ENCODE measurements at regions not wholly inside any gene's neighbourhood (a gene's known extent, or its start where the extent isn't known, plus 50 kb on each side); places are given as distances from the start of the nearest gene placed in this dataset.

- H3K36me3 Mint-ChIP-seq, result no peaks in the 10 kb centered on the region
- ATAC-seq (no peak), DNase-seq (no peak)
- no peak overlapping the region for H3K4me3 ChIP-seq (ENCODE audit: low read length)
- H3K9me3 ChIP-seq (ENCODE audit: control insufficient read depth in 2 of 3, low read length in 3 of 3), result no peaks in the 10 kb centered on the region
- peaks cover 0 to 40% (median 15%) of the 10 kb centered on the region in 11 donors for H3K9me3 Mint-ChIP-seq
- no peak overlapping the region for H3K27ac Mint-ChIP-seq
- no peaks in the 10 kb centered on the region for H3K4me1 Mint-ChIP-seq
- H3K27me3 Mint-ChIP-seq, result peaks cover 33 to 74% (median 64%) of the 10 kb centered on the region in 5 donors
- POLR2A ChIA-PET, result no interaction called here
- H3K4me1 ChIP-seq (ENCODE audit: control insufficient read depth in 2 of 2, insufficient read depth in 2 of 2, low read length in 2 of 2), result no peaks in the 10 kb centered on the region
- CTCF ChIA-PET, result no interaction called here
- intact Hi-C loops (cut with micrococcal nuclease), result no loop called here
- no peak overlapping the region for H3K4me3 Mint-ChIP-seq
- H3K36me3 ChIP-seq (ENCODE audit: control insufficient read depth in 2 of 3, insufficient read depth in 3 of 3, low read length in 3 of 3), result no peaks in the 10 kb centered on the region
- H3K27me3 ChIP-seq (ENCODE audit: control insufficient read depth in 2 of 2, insufficient read depth in 2 of 2, low read length in 2 of 2), result no peaks in the 10 kb centered on the region
- no peak overlapping the region for H3K27ac ChIP-seq (ENCODE audit: low read depth, low read length)
Observed at GRCh38 chr9:93786204-93786603, 169.0 kb downstream of the BARX1 start.

- CTCF ChIA-PET, result no interaction called here
Observed at GRCh38 chr9:93776873-93777272, 178.3 kb downstream of the BARX1 start.

GRCh38 chr9:93776256-93776655 is 178.9 kb downstream of the BARX1 start:
- ATAC-seq, result no peak
- no peak for DNase-seq
- H3K9me3 Mint-ChIP-seq, result no peaks in the 10 kb centered on the region
- Histone ChIP-seq H3K27ac (ENCODE audit: low read depth, low read length) (no peak overlapping the region), H3K27me3 (ENCODE audit: control insufficient read depth in 2 of 2, insufficient read depth in 2 of 2, low read length in 2 of 2) (no peaks in the 10 kb centered on the region), H3K4me1 (ENCODE audit: control insufficient read depth in 2 of 2, insufficient read depth in 2 of 2, low read length in 2 of 2) (no peaks in the 10 kb centered on the region), H3K4me3 (ENCODE audit: low read length) (no peak overlapping the region), H3K36me3 (ENCODE audit: control insufficient read depth in 2 of 3, insufficient read depth in 3 of 3, low read length in 3 of 3) (no peaks in the 10 kb centered on the region), H3K9me3 (ENCODE audit: control insufficient read depth in 2 of 3, low read length in 3 of 3) (no peaks in the 10 kb centered on the region)
- H3K27ac Mint-ChIP-seq, result no peak overlapping the region
- ChIA-PET POLR2A (no interaction called here), CTCF (no interaction called here)
- H3K27me3 Mint-ChIP-seq, result peaks cover 0 to 9% (median 4%) of the 10 kb centered on the region in 5 donors
- intact Hi-C loops (cut with micrococcal nuclease), result no loop called here
- no peaks in the 10 kb centered on the region for H3K36me3 Mint-ChIP-seq
- no peak overlapping the region for H3K4me3 Mint-ChIP-seq
- H3K4me1 Mint-ChIP-seq, result peaks cover 0 to 1% (median 0%) of the 10 kb centered on the region in 7 donors

More at GRCh38 chr9:93776873-93777272, 178.3 kb downstream of the BARX1 start:
- no peaks in the 10 kb centered on the region for H3K9me3 ChIP-seq (ENCODE audit: control insufficient read depth in 2 of 3, low read length in 3 of 3)
- Mint-ChIP-seq H3K27me3 (peaks cover 0 to 14% (median 7%) of the 10 kb centered on the region in 5 donors), H3K4me3 (no peak overlapping the region), H3K4me1 (peaks cover 0 to 1% (median 0%) of the 10 kb centered on the region in 7 donors), H3K9me3 (no peaks in the 10 kb centered on the region), H3K27ac (no peak overlapping the region), H3K36me3 (no peaks in the 10 kb centered on the region)
- POLR2A ChIA-PET, result no interaction called here
- H3K4me3 ChIP-seq (ENCODE audit: low read length), result no peak overlapping the region
- ATAC-seq (no peak), DNase-seq (no peak)
- H3K36me3 ChIP-seq (ENCODE audit: control insufficient read depth in 2 of 3, insufficient read depth in 3 of 3, low read length in 3 of 3), result no peaks in the 10 kb centered on the region
- H3K4me1 ChIP-seq (ENCODE audit: control insufficient read depth in 2 of 2, insufficient read depth in 2 of 2, low read length in 2 of 2), result no peaks in the 10 kb centered on the region
- intact Hi-C loops (cut with micrococcal nuclease), result no loop called here
- no peak overlapping the region for H3K27ac ChIP-seq (ENCODE audit: low read depth, low read length)
- H3K27me3 ChIP-seq (ENCODE audit: control insufficient read depth in 2 of 2, insufficient read depth in 2 of 2, low read length in 2 of 2), result no peaks in the 10 kb centered on the region

GRCh38 chr9:93774331-93775102 is 180.6 kb downstream of the BARX1 start:
- Histone ChIP-seq H3K27me3 (ENCODE audit: control insufficient read depth in 2 of 2, insufficient read depth in 2 of 2, low read length in 2 of 2) (no peaks in the 10 kb centered on the region), H3K4me3 (ENCODE audit: low read length) (no peak overlapping the region), H3K36me3 (ENCODE audit: control insufficient read depth in 2 of 3, insufficient read depth in 3 of 3, low read length in 3 of 3) (no peaks in the 10 kb centered on the region), H3K9me3 (ENCODE audit: control insufficient read depth in 2 of 3, low read length in 3 of 3) (no peaks in the 10 kb centered on the region), H3K4me1 (ENCODE audit: control insufficient read depth in 2 of 2, insufficient read depth in 2 of 2, low read length in 2 of 2) (no peaks in the 10 kb centered on the region), H3K27ac (ENCODE audit: low read depth, low read length) (no peak overlapping the region)
- POLR2A ChIA-PET, result no interaction called here
- CTCF ChIA-PET, result no interaction called here
- no peak for DNase-seq
- peaks cover 0 to 9% (median 3%) of the 10 kb centered on the region in 11 donors for H3K9me3 Mint-ChIP-seq
- H3K27ac Mint-ChIP-seq, result no peak overlapping the region
- ATAC-seq, result no peak
- H3K4me1 Mint-ChIP-seq, result peaks cover 0 to 1% (median 0%) of the 10 kb centered on the region in 7 donors
- no peaks in the 10 kb centered on the region for H3K36me3 Mint-ChIP-seq
- peaks cover 0 to 9% (median 5%) of the 10 kb centered on the region in 5 donors for H3K27me3 Mint-ChIP-seq
- H3K4me3 Mint-ChIP-seq, result no peak overlapping the region
- intact Hi-C loops (cut with micrococcal nuclease), result no loop called here

- no peak overlapping the region for H3K4me3 ChIP-seq (ENCODE audit: low read length)
- Mint-ChIP-seq H3K27ac (no peak overlapping the region), H3K36me3 (no peaks in the 10 kb centered on the region), H3K4me1 (no peaks in the 10 kb centered on the region), H3K9me3 (peaks cover 0 to 34% (median 5%) of the 10 kb centered on the region in 11 donors), H3K27me3 (peaks cover 0 to 22% (median 7%) of the 10 kb centered on the region in 5 donors), H3K4me3 (no peak overlapping the region)
- no peak overlapping the region for H3K27ac ChIP-seq (ENCODE audit: low read depth, low read length)
- ATAC-seq, result no peak
- no peak for DNase-seq
- ChIA-PET CTCF (no interaction called here), POLR2A (no interaction called here)
- H3K27me3 ChIP-seq (ENCODE audit: control insufficient read depth in 2 of 2, insufficient read depth in 2 of 2, low read length in 2 of 2), result no peaks in the 10 kb centered on the region
- intact Hi-C loops (cut with micrococcal nuclease), result no loop called here
- H3K9me3 ChIP-seq (ENCODE audit: control insufficient read depth in 2 of 3, low read length in 3 of 3), result no peaks in the 10 kb centered on the region
- H3K36me3 ChIP-seq (ENCODE audit: control insufficient read depth in 2 of 3, insufficient read depth in 3 of 3, low read length in 3 of 3), result no peaks in the 10 kb centered on the region
- no peaks in the 10 kb centered on the region for H3K4me1 ChIP-seq (ENCODE audit: control insufficient read depth in 2 of 2, insufficient read depth in 2 of 2, low read length in 2 of 2)
Observed at GRCh38 chr9:93771276-93771675, 183.9 kb downstream of the BARX1 start.

GRCh38 chr9:93761822-93762221 is 185.4 kb downstream of the PHF2 start:
- ATAC-seq (no peak), DNase-seq (no peak)
- Mint-ChIP-seq H3K36me3 (peaks cover 0 to 5% (median 0%) of the 10 kb centered on the region in 5 donors), H3K9me3 (peaks cover 6 to 24% (median 11%) of the 10 kb centered on the region in 11 donors), H3K27me3 (peaks cover 0 to 52% (median 32%) of the 10 kb centered on the region in 5 donors), H3K4me1 (no peaks in the 10 kb centered on the region), H3K27ac (no peak overlapping the region), H3K4me3 (no peak overlapping the region)
- Histone ChIP-seq H3K4me3 (ENCODE audit: low read length) (no peak overlapping the region), H3K27ac (ENCODE audit: low read depth, low read length) (no peak overlapping the region), H3K27me3 (ENCODE audit: control insufficient read depth in 2 of 2, insufficient read depth in 2 of 2, low read length in 2 of 2) (no peaks in the 10 kb centered on the region), H3K4me1 (ENCODE audit: control insufficient read depth in 2 of 2, insufficient read depth in 2 of 2, low read length in 2 of 2) (no peaks in the 10 kb centered on the region), H3K9me3 (ENCODE audit: control insufficient read depth in 2 of 3, low read length in 3 of 3) (peaks cover 0 to 7% (median 0%) of the 10 kb centered on the region in 3 experiments), H3K36me3 (ENCODE audit: control insufficient read depth in 2 of 3, insufficient read depth in 3 of 3, low read length in 3 of 3) (no peaks in the 10 kb centered on the region)
- ChIA-PET POLR2A (no interaction called here), CTCF (no interaction called here)
- intact Hi-C loops (cut with micrococcal nuclease), result no loop called here

GRCh38 chr9:93750045-93750444 is 173.7 kb downstream of the PHF2 start:
- ChIA-PET CTCF (no interaction called here), POLR2A (no interaction called here)
- peaks cover 23 to 92% (median 53%) of the 10 kb centered on the region in 11 donors for H3K9me3 Mint-ChIP-seq
- Histone ChIP-seq H3K27ac (ENCODE audit: low read depth, low read length) (no peak overlapping the region), H3K4me1 (ENCODE audit: control insufficient read depth in 2 of 2, insufficient read depth in 2 of 2, low read length in 2 of 2) (no peaks in the 10 kb centered on the region), H3K36me3 (ENCODE audit: control insufficient read depth in 2 of 3, insufficient read depth in 3 of 3, low read length in 3 of 3) (no peaks in the 10 kb centered on the region), H3K4me3 (ENCODE audit: low read length) (no peak overlapping the region), H3K9me3 (ENCODE audit: control insufficient read depth in 2 of 3, low read length in 3 of 3) (peaks cover 0 to 32% (median 0%) of the 10 kb centered on the region in 3 experiments), H3K27me3 (ENCODE audit: control insufficient read depth in 2 of 2, insufficient read depth in 2 of 2, low read length in 2 of 2) (no peaks in the 10 kb centered on the region)
- H3K27ac Mint-ChIP-seq, result no peak overlapping the region
- H3K27me3 Mint-ChIP-seq, result peaks cover 0 to 39% (median 31%) of the 10 kb centered on the region in 5 donors
- no peak for ATAC-seq
- no peak for DNase-seq
- H3K4me1 Mint-ChIP-seq, result no peaks in the 10 kb centered on the region
- intact Hi-C loops (cut with micrococcal nuclease), result no loop called here
- H3K4me3 Mint-ChIP-seq, result no peak overlapping the region
- H3K36me3 Mint-ChIP-seq, result peaks cover 6 to 40% (median 8%) of the 10 kb centered on the region in 5 donors
